Large intestine (tissue), 3 donors: ENCODE measurements at regions not wholly inside any gene's neighbourhood (a gene's known extent, or its start where the extent isn't known, plus 50 kb on each side); places are given as distances from the start of the nearest gene placed in this dataset.

Source experiments
- DNase-seq, 2 donors: peaks; one replicate each; pipeline versions ENCODE4 v3.0.0 to v3.0.0-alpha.2; 2013
- H3K27ac ChIP-seq: one replicate; pipeline ENCODE4 v1.5.1; 2013; ENCODE audit warnings: low read length
- H3K27me3 ChIP-seq: 2 replicates; pipeline ENCODE4 v1.6.1; 2013; ENCODE audit warnings: low read length; ENCODE audit not compliant: control insufficient read depth, insufficient read depth
- H3K36me3 ChIP-seq: 2 replicates; pipeline ENCODE4 v1.6.1; 2013; ENCODE audit warnings: low read length; ENCODE audit not compliant: control insufficient read depth, insufficient read depth
- H3K4me1 ChIP-seq: one replicate; pipeline ENCODE4 v1.6.1; 2013; ENCODE audit warnings: low read length; ENCODE audit not compliant: control insufficient read depth, insufficient read depth
- H3K4me3 ChIP-seq: one replicate; pipeline ENCODE4 v1.5.1; 2013; ENCODE audit warnings: low read length
- H3K9me3 ChIP-seq: one replicate; pipeline ENCODE4 v1.6.1; 2013; ENCODE audit warnings: mild to moderate bottlenecking, low read depth, low read length, moderate library complexity; ENCODE audit not compliant: control insufficient read depth
- WGBS: methylation state at CpG from one replicate; pipeline ENCODE4 v1.1.5; 2013; ENCODE audit warnings: low lambda C conversion rate; ENCODE audit not compliant: insufficient coverage; 5-methylcytosine and 5-hydroxymethylcytosine counted together

DNA sequence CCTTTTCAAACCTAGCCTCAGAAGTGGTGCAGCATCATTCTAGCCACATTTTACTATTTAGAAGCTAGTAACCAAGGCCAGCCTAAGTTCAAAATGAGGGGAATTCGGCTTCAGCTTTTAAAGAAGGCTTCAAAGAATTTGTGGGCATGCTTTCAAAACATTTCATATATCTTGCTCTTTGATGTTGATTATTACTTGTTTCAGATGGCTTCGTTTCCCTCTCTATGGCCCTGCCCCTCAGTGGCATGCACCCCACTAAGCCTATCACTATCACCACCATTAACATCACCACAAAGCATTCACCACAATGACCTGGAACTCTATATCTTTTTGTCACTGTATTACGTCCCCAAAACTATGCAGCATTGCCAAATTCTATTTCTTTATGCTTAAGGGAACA, 51.2 kb upstream of the FAM47B start:
- Histone ChIP-seq H3K4me3 (no peak overlapping the region), H3K9me3 (no peaks in the 10 kb centered on the region), H3K27me3 (no peaks in the 10 kb centered on the region), H3K27ac (no peak overlapping the region), H3K36me3 (no peaks in the 10 kb centered on the region), H3K4me1 (no peaks in the 10 kb centered on the region)
- no peak for DNase-seq
- WGBS, result no CpG with 5 or more reads among the region's 3 CpGs
